ENCODE measurements at regions not wholly inside any gene's neighbourhood (a gene's known extent, or its start where the extent isn't known, plus 50 kb on each side); places are given as distances from the start of the nearest gene placed in this dataset.

DNA sequence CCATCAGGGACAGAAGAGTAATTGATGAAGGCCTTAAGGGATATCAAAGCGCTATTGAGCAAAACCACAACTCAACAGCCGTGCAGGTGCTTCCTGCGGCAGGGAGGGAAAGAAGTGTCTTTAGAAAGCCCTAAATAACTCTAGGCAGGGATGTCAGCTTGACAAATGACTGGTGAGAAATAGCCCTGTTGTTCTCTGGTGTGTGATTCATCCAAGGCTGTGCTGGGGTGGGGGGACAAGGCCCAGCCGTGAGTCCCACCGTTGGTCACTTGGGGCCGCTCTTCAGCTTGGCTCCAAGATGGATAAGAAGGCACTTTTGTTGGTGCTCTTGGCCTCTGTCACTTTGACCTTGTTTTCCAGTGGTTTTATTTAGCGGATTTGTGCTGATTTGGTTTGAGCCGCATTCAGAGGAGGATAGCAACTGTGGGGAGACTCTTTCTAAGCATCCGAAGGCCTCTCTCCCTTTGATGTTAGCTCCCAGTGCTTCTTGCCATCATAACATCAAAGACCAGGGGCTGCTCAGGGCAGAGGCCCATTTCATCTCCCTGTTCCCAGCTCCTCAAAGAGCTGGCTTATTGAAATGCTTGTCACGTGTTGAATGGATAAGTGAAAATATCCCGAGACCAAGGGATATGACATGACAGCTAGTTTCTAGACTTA is 130.3 kb upstream of the SERP2 start:
- TF ChIP-seq, protein P1, sequence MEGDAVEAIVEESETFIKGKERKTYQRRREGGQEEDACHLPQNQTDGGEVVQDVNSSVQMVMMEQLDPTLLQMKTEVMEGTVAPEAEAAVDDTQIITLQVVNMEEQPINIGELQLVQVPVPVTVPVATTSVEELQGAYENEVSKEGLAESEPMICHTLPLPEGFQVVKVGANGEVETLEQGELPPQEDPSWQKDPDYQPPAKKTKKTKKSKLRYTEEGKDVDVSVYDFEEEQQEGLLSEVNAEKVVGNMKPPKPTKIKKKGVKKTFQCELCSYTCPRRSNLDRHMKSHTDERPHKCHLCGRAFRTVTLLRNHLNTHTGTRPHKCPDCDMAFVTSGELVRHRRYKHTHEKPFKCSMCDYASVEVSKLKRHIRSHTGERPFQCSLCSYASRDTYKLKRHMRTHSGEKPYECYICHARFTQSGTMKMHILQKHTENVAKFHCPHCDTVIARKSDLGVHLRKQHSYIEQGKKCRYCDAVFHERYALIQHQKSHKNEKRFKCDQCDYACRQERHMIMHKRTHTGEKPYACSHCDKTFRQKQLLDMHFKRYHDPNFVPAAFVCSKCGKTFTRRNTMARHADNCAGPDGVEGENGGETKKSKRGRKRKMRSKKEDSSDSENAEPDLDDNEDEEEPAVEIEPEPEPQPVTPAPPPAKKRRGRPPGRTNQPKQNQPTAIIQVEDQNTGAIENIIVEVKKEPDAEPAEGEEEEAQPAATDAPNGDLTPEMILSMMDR (IDR thresholded peaks at IDR 0.05): peak; percentile 57
- intact Hi-C loops (cut with DNase I): no loop called here

DNA sequence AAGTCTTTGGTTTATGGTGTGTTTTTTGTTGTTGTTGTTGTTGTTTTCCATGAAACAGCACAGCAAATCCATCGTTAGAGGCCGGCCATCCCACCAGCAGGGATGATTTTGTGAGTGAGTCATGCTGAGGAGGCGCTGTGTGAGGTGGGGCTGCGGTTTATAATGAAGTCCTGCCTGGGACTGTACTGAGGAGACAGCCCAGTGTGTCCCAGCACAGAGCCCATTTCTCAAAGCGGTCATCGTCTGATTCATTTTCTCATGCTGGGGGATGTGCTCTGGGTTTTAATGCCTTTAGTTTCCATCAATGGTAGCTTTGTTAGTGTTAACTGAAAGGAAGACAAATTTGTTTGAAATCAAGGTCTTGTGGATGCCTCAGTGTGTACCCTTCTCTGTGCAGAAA is 129.3 kb upstream of the SERP2 start:
- intact Hi-C loops (cut with DNase I): no loop called here
- ATAC-seq: no peak

More for the DNA sequence above, 130.3 kb upstream of the SERP2 start:
- no peaks in the 10 kb centered on the region for H3K4me1 ChIP-seq
- no peaks in the 10 kb centered on the region for H3K36me3 ChIP-seq
- ATAC-seq (peak; percentile 76 to 82), DNase-seq (peak; percentile 58)
- H3K27me3 ChIP-seq (ENCODE audit: low read depth): no peaks in the 10 kb centered on the region
- H3K4me3 ChIP-seq: no peak overlapping the region
- H3K9me3 ChIP-seq: no peaks in the 10 kb centered on the region
- H3K27ac ChIP-seq: peak overlapping the region; percentile 13

DNA sequence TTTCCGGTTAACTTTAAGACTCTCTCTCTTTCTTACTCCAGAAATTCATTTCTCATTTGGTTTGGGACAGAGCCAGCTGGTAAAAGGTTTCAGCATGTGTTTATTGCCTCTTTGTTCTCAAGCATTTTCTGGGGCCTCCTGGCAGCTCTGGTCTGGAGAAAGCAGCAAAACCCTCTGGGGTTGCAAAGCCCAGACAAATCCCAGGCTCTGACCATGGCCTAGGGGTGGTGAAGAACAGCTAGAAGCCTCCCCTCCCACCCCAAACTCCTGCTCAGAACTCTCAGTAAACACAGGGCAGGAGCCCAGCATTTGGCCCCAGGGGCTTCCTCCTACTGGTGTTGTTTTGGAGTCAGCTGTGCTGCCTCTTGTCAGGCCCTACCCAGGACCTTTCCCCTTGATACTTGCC is 124.2 kb upstream of the SERP2 start:
- TF ChIP-seq, protein P1 (IDR thresholded peaks at IDR 0.05): no peak
- Histone ChIP-seq H3K36me3 (no peaks in the 10 kb centered on the region), H3K27ac (peak overlapping the region; percentile 47), H3K4me3 (no peak overlapping the region), H3K9me3 (no peaks in the 10 kb centered on the region), H3K4me1 (peaks cover 8% of the 10 kb centered on the region), H3K27me3 (ENCODE audit: low read depth) (no peaks in the 10 kb centered on the region)
- intact Hi-C loops (cut with DNase I): no loop called here
- DNase-seq (no peak), ATAC-seq (peak; percentile 29 to 32)

More for the DNA sequence above, 129.3 kb upstream of the SERP2 start:
- no peak for DNase-seq
- H3K27ac ChIP-seq: no peak overlapping the region
- H3K4me3 ChIP-seq: no peak overlapping the region
- H3K4me1 ChIP-seq: peaks cover 4% of the 10 kb centered on the region
- H3K9me3 ChIP-seq: no peaks in the 10 kb centered on the region
- no peaks in the 10 kb centered on the region for H3K36me3 ChIP-seq
- H3K27me3 ChIP-seq (ENCODE audit: low read depth): no peaks in the 10 kb centered on the region
- TF ChIP-seq, protein P1 (IDR thresholded peaks at IDR 0.05): no peak

DNA sequence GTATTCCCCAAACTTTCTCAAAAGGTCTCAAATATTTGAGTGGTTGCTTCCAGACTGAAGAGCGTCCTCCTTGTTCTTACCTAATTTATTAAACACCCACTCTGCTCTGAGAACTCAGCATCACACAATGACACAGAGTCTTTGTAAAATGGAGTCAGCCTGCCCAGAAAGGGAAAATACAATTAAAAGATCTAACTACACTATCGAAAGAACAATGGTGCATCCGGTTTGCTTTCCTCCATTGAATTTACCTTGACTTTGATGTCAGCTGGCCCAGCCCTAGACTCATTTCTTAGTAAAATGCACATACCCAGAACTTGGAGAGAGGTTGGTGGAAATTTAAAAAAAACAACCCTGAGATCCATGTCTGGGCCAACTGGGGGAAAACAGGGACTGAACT is 120.7 kb upstream of the SERP2 start:
- peaks cover 8% of the 10 kb centered on the region for H3K4me1 ChIP-seq
- DNase-seq: no peak

DNA sequence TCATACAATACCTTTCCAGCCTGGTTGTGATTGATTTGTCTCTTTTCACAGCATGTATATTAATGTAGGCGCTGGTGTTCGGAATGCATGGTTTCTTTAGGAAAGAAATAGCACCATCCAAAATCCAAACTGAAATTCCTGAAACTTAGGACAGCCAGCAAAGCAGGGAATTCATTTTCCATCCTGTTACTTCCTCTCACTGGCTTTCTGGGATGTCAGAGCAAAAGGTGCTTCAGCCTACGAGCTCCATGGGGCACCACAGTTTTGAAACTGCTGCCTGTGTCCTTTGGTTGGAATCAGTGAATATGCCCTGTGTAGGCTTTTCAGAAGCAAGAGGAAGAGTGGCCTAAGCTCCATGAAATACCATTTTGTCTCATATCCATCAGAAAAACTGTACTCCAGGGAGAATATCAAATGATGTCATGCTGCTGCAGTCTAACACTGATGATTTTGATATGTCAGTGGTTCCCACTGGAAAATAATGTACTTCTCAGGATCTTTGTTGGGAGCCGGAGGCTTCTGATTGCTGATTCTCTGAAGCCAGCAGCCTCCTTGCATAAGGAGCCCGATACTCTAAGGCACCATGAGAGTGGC is 117.8 kb upstream of the SERP2 start:
- Histone ChIP-seq H3K9me3 (no peaks in the 10 kb centered on the region), H3K27ac (no peak overlapping the region), H3K36me3 (no peaks in the 10 kb centered on the region), H3K4me1 (peaks cover 16% of the 10 kb centered on the region), H3K27me3 (ENCODE audit: low read depth) (no peaks in the 10 kb centered on the region), H3K4me3 (no peak overlapping the region)
- DNase-seq (no peak), ATAC-seq (no peak)
- TF ChIP-seq, protein P1 (IDR thresholded peaks at IDR 0.05): no peak
- intact Hi-C loops (cut with DNase I): no loop called here

More for the DNA sequence above, 120.7 kb upstream of the SERP2 start:
- Histone ChIP-seq H3K27ac (no peak overlapping the region), H3K36me3 (no peaks in the 10 kb centered on the region), H3K4me3 (no peak overlapping the region), H3K9me3 (no peaks in the 10 kb centered on the region), H3K27me3 (ENCODE audit: low read depth) (no peaks in the 10 kb centered on the region)
- no peak for ATAC-seq
- TF ChIP-seq, protein P1 (IDR thresholded peaks at IDR 0.05): no peak
- intact Hi-C loops (cut with DNase I): no loop called here

All from lower lobe of right lung (tissue), 2 donors.